Activated CD8-positive, alpha-beta T cell treated with anti-CD3 and anti-CD28 coated beads for 36 hours (primary cell): ENCODE measurements at regions not wholly inside any gene's neighbourhood (a gene's known extent, or its start where the extent isn't known, plus 50 kb on each side); places are given as distances from the start of the nearest gene placed in this dataset.

Experiments
- ATAC-seq: fragments of 200-7000 bp; cut with Tn5 transposase; one replicate; pipeline ENCODE4 v1.10.0; 2021; ENCODE audit warnings: mild to moderate bottlenecking, moderate library complexity
- CTCF ChIA-PET: fragments of 350-600 bp; sonication (Branson Sonifier 250); formaldehyde crosslinking; loops from one replicate; lab custom pipeline; 2021; ENCODE audit warnings: antibody characterized with exemption; lab: Charles Lee
- POLR2A ChIA-PET: fragments of 350-600 bp; sonication (Branson Sonifier 250); formaldehyde crosslinking; loops from one replicate; lab custom pipeline; 2021; ENCODE audit warnings: antibody characterized with exemption; lab: Charles Lee
- DNase-seq: peaks from one replicate; pipeline ENCODE4 v3.0.0-alpha.2; 2020
- H3K27ac Mint-ChIP-seq: one replicate; pipeline ENCODE4 v1.8.0; 2021; ENCODE audit warnings: mild to moderate bottlenecking, mixed read lengths
- H3K27me3 Mint-ChIP-seq: one replicate; pipeline ENCODE4 v1.8.0; 2021; ENCODE audit warnings: mixed read lengths
- H3K36me3 Mint-ChIP-seq: one replicate; pipeline ENCODE4 v1.8.0; 2021; ENCODE audit warnings: low read depth, mixed read lengths
- H3K4me1 Mint-ChIP-seq: one replicate; pipeline ENCODE4 v1.8.0; 2021; ENCODE audit warnings: low read depth, mixed read lengths
- H3K4me3 Mint-ChIP-seq: one replicate; pipeline ENCODE4 v1.8.0; 2021; ENCODE audit warnings: mild to moderate bottlenecking, moderate library complexity, mixed read lengths
- H3K9me3 Mint-ChIP-seq: one replicate; pipeline ENCODE4 v1.8.0; 2021; ENCODE audit warnings: mixed read lengths
- intact Hi-C: fragments of 100-400 bp; cut with micrococcal nuclease; formaldehyde crosslinking; loops from one replicate; pipeline ENCODE4 v1.10.0; 2022
- TF ChIP-seq, protein P1 (sequence below): fragments of 200-600 bp; IDR thresholded peaks from one replicate; pipeline ENCODE4 v1.8.0; 2022; ENCODE audit warnings: antibody characterized with exemption, mild to moderate bottlenecking

DNA sequence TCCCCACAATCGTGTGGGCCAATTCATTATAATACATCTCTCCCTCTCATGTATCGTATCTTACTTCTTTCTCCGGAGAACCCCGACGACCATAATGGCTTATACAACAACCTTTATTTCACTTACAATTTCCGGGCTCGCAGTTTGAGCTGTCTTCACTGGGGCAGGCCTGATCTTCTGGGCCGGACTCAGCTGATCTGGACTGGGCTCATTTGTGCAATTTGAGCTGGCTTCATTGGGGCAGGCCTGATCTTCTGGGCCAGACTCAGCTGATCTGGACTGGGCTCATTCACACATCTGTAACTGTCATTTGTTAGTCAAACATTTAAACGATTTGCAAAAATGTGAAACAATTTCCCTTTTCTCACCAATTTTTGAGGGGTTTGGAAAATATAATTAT lies 171.5 kb upstream of the FRG1 start:
- TF ChIP-seq, protein P1, sequence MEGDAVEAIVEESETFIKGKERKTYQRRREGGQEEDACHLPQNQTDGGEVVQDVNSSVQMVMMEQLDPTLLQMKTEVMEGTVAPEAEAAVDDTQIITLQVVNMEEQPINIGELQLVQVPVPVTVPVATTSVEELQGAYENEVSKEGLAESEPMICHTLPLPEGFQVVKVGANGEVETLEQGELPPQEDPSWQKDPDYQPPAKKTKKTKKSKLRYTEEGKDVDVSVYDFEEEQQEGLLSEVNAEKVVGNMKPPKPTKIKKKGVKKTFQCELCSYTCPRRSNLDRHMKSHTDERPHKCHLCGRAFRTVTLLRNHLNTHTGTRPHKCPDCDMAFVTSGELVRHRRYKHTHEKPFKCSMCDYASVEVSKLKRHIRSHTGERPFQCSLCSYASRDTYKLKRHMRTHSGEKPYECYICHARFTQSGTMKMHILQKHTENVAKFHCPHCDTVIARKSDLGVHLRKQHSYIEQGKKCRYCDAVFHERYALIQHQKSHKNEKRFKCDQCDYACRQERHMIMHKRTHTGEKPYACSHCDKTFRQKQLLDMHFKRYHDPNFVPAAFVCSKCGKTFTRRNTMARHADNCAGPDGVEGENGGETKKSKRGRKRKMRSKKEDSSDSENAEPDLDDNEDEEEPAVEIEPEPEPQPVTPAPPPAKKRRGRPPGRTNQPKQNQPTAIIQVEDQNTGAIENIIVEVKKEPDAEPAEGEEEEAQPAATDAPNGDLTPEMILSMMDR = no peak
- no peak overlapping the region for H3K27ac Mint-ChIP-seq
- DNase-seq (no peak), ATAC-seq (no peak)
- H3K36me3 Mint-ChIP-seq = no peaks in the 10 kb centered on the region
- CTCF ChIA-PET = no interaction called here
- POLR2A ChIA-PET = no interaction called here
- no peaks in the 10 kb centered on the region for H3K27me3 Mint-ChIP-seq
- intact Hi-C loops = no loop called here
- H3K4me1 Mint-ChIP-seq = no peaks in the 10 kb centered on the region
- no peak overlapping the region for H3K4me3 Mint-ChIP-seq
- H3K9me3 Mint-ChIP-seq = peaks cover 1% of the 10 kb centered on the region

DNA sequence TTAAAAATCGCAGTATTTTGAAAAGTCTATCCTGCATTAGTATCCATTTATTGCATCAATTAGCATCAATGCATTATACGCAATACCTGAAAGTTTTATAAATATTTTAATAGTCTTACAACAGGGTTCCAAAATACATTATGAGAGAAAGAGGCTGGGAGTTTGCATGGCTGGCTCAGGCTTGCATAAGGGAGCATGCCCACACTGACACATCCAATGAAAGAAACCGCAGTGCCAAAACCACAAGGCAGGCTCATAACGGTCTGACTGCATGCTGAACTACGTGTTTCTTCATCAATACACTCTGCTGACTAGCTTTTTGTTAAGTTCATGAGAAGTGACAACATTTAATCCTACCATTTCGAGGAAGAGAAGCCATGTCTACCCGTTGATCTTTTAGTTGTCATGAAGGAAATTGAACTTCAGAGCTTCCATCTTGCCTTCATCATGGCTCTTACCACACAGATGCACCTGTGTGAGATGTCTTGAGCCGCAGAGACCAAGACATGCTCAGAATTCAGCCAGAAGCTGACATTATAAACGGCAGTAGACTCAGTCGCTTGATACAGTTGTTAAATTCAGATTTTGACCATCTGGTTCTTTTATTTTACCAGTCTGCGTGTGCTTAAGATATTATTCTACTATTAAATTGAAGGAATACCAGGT lies 168.8 kb upstream of the FRG1 start:
- CTCF ChIA-PET = no interaction called here
- no peak overlapping the region for H3K27ac Mint-ChIP-seq
- DNase-seq (no peak), ATAC-seq (no peak)
- peaks cover 5% of the 10 kb centered on the region for H3K9me3 Mint-ChIP-seq
- no peaks in the 10 kb centered on the region for H3K27me3 Mint-ChIP-seq
- H3K36me3 Mint-ChIP-seq = no peaks in the 10 kb centered on the region
- intact Hi-C loops = no loop called here
- H3K4me3 Mint-ChIP-seq = no peak overlapping the region
- POLR2A ChIA-PET = no interaction called here
- TF ChIP-seq, protein P1 = no peak
- H3K4me1 Mint-ChIP-seq = no peaks in the 10 kb centered on the region

DNA sequence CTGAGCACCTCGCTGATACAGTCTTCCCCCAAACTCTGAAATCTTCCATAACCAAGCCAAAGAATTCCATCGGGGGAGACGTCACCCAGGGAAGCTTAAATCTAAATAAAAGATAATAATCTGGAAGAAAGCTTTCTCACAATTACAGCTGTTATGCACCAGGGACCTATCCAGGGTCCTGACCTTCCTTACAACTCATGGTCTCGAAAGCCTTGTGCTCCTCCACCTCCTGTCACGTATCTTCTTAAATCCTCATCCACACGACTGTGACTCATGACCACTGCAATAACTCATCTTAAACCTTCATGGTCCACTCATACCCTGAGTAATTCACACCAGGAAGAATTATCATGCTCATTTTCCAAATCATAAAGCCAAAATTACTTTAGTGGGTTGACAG lies 166.8 kb upstream of the FRG1 start:
- TF ChIP-seq, protein P1 = no peak
- no peaks in the 10 kb centered on the region for H3K4me1 Mint-ChIP-seq
- no peak overlapping the region for H3K4me3 Mint-ChIP-seq
- H3K36me3 Mint-ChIP-seq = no peaks in the 10 kb centered on the region
- H3K9me3 Mint-ChIP-seq = peaks cover 5% of the 10 kb centered on the region
- DNase-seq = no peak
- POLR2A ChIA-PET = no interaction called here
- CTCF ChIA-PET = interaction anchor here (0.7 kb wide), 1 partner anchor 20 kb away, joined by 3 read pairs; no protein-coding TSS in a partner anchor
- intact Hi-C loops = no loop called here
- H3K27ac Mint-ChIP-seq = no peak overlapping the region
- no peaks in the 10 kb centered on the region for H3K27me3 Mint-ChIP-seq
- ATAC-seq = no peak

DNA sequence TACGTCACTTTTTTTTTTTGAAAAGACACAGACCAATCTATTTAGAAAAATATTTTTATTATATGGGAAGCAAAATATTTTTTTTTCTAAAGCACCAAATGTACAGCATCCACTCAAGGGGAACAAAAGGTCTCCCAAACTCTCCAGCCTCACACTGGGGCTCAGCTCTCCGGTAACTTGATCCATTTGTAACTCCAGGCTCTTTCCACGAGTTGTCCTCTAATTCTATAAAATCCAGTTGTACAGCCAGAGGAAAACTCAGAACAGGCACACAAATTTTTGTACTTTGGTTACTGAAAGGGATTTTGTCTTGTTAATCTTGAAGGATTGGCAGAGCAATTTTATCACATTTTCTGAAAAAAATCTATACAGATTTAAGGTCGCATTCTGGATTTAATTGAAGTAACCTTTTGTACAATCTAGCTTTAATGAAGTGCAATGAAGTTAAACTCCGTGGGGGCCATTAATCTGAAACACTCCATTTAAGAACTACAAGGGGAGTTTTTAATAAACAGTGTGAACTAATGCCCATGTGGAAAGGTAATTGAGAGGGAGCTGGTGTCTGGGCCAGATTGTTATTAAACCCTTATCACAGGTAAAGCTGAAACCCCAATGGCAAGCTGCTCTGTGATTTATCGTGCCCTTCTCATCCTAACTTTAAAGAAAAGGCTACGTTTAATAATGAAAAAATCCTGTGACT lies 161.2 kb upstream of the FRG1 start:
- TF ChIP-seq, protein P1 = no peak
- ATAC-seq (no peak), DNase-seq (no peak)
- no peak overlapping the region for H3K4me3 Mint-ChIP-seq
- ChIA-PET POLR2A (no interaction called here), CTCF (no interaction called here)
- intact Hi-C loops = no loop called here
- no peaks in the 10 kb centered on the region for H3K36me3 Mint-ChIP-seq
- H3K27me3 Mint-ChIP-seq = no peaks in the 10 kb centered on the region
- no peaks in the 10 kb centered on the region for H3K4me1 Mint-ChIP-seq
- H3K9me3 Mint-ChIP-seq = peaks cover 7% of the 10 kb centered on the region
- no peak overlapping the region for H3K27ac Mint-ChIP-seq

DNA sequence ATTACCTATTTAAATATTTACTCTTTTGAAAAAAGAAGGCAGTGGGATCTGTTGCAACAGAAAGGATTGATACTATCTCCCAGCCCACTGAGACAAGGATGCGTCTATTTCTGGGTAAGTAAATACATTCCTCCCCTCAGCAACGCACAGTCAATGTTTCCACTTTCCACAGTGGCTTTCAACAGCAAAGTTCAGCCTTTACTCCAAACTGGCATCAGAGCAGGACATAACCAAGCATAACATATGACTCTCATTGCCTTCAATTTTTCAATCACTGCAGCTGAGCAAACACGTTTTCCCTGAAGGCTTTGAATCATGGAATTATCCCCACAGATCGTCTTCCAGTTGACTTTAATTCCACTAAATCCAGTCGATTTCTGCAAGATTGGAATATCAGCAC lies 160.3 kb upstream of the FRG1 start:
- H3K4me1 Mint-ChIP-seq = no peaks in the 10 kb centered on the region
- ATAC-seq (no peak), DNase-seq (no peak)
- ChIA-PET CTCF (no interaction called here), POLR2A (no interaction called here)
- intact Hi-C loops = no loop called here
- TF ChIP-seq, protein P1 = no peak
- no peaks in the 10 kb centered on the region for H3K36me3 Mint-ChIP-seq
- H3K27me3 Mint-ChIP-seq = no peaks in the 10 kb centered on the region
- H3K27ac Mint-ChIP-seq = no peak overlapping the region
- peaks cover 4% of the 10 kb centered on the region for H3K9me3 Mint-ChIP-seq
- no peak overlapping the region for H3K4me3 Mint-ChIP-seq
